ENCODE measurements at regions not wholly inside any gene's neighbourhood (a gene's known extent, or its start where the extent isn't known, plus 50 kb on each side); places are given as distances from the start of the nearest gene placed in this dataset.
"Not testable (repeated sequence)": the region's sequence is repeated elsewhere in the genome, so short reads cannot be mapped to it uniquely, and the experiment has no call there.

DNA sequence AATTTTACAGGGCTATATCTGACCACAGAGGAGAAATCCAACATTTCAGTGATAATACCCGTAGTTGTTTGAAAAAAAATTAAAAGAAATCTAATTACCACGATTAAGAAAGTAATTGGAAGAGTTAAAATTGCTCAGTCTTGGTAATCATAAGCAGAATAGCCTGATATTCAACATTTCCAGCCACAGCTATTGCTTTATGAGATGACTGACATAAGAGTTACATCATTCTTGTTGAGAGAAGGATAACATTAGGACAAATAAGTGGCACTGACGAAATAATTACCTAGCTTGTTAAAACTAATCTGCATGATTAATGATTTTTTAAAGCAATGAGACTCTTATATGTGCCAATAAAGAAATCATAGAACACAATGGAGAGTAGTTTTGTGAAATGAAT lies 825.0 kb upstream of the GBE1 start:
- no peak overlapping the region for H3K4me3 ChIP-seq (replicated peaks; ENCODE audit: insufficient read depth, low read length)
- H3K27ac ChIP-seq (replicated peaks), result no peak overlapping the region
- H3K27me3 ChIP-seq (ENCODE audit: insufficient read depth, poor library complexity, severe bottlenecking), result no peaks in the 10 kb centered on the region
- no peak for TF ChIP-seq GABPA (IDR thresholded peaks at IDR 0.05; ENCODE audit: low read depth)
- TF ChIP-seq POLR2AphosphoS5 (IDR thresholded peaks at IDR 0.05; ENCODE audit: low read depth), result no peak
- TF ChIP-seq, protein P1, sequence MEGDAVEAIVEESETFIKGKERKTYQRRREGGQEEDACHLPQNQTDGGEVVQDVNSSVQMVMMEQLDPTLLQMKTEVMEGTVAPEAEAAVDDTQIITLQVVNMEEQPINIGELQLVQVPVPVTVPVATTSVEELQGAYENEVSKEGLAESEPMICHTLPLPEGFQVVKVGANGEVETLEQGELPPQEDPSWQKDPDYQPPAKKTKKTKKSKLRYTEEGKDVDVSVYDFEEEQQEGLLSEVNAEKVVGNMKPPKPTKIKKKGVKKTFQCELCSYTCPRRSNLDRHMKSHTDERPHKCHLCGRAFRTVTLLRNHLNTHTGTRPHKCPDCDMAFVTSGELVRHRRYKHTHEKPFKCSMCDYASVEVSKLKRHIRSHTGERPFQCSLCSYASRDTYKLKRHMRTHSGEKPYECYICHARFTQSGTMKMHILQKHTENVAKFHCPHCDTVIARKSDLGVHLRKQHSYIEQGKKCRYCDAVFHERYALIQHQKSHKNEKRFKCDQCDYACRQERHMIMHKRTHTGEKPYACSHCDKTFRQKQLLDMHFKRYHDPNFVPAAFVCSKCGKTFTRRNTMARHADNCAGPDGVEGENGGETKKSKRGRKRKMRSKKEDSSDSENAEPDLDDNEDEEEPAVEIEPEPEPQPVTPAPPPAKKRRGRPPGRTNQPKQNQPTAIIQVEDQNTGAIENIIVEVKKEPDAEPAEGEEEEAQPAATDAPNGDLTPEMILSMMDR (IDR thresholded peaks at IDR 0.05; ENCODE audit: insufficient read depth, low read length), result no peak
- TF ChIP-seq, protein P2, sequence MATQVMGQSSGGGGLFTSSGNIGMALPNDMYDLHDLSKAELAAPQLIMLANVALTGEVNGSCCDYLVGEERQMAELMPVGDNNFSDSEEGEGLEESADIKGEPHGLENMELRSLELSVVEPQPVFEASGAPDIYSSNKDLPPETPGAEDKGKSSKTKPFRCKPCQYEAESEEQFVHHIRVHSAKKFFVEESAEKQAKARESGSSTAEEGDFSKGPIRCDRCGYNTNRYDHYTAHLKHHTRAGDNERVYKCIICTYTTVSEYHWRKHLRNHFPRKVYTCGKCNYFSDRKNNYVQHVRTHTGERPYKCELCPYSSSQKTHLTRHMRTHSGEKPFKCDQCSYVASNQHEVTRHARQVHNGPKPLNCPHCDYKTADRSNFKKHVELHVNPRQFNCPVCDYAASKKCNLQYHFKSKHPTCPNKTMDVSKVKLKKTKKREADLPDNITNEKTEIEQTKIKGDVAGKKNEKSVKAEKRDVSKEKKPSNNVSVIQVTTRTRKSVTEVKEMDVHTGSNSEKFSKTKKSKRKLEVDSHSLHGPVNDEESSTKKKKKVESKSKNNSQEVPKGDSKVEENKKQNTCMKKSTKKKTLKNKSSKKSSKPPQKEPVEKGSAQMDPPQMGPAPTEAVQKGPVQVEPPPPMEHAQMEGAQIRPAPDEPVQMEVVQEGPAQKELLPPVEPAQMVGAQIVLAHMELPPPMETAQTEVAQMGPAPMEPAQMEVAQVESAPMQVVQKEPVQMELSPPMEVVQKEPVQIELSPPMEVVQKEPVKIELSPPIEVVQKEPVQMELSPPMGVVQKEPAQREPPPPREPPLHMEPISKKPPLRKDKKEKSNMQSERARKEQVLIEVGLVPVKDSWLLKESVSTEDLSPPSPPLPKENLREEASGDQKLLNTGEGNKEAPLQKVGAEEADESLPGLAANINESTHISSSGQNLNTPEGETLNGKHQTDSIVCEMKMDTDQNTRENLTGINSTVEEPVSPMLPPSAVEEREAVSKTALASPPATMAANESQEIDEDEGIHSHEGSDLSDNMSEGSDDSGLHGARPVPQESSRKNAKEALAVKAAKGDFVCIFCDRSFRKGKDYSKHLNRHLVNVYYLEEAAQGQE (IDR thresholded peaks at IDR 0.05; ENCODE audit: insufficient replicate concordance, low read depth), result no peak
- TF ChIP-seq SPI1 (IDR thresholded peaks at IDR 0.05; ENCODE audit: borderline replicate concordance, low read depth), result no peak
- DNase-seq (ENCODE audit: low read depth in 1 of 2, low spot score in 1 of 2), result no peak

DNA sequence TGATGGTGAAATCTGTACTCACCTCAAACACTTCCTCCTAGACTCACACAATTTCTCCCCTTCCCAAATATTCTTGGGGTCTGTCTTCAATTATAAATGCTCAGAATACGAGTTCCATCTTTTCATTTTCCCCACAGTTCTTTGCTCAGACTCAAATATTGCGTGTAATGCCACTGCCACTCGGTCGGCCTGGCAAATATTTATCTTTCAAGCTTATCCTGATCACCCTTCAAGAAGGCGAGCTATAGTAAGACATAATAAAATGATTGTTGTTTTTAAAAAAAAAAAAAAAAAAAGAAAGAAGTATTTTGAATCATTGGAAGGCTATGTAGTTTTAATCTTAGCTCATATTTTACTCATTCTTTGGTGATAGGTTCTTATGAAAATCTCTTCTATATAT lies 824.6 kb upstream of the GBE1 start:
- DNase-seq (ENCODE audit: low read depth in 1 of 2, low spot score in 1 of 2); H3K4me3 ChIP-seq (replicated peaks; ENCODE audit: insufficient read depth, low read length); H3K27me3 ChIP-seq (ENCODE audit: insufficient read depth, poor library complexity, severe bottlenecking); H3K27ac ChIP-seq (replicated peaks): not testable (repeated sequence)

DNA sequence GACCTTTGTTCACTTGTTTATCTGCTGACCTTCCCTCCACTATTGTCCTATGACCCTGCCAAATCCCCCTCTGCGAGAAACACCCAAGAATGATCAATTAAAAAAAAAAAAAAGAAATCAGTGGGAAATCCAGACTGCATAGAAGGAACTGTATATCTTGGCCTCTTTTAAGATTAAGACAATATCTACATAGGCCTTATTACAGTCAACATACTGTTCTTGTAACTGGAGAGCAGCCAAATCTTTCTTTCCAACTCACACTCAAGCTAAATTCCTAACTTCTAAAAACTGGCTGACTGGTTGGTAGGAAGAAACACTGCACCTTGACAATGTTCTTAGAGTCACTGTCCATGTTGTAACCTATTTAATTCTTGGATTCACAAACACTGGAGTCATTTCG lies 824.1 kb upstream of the GBE1 start:
- H3K27me3 ChIP-seq (ENCODE audit: insufficient read depth, poor library complexity, severe bottlenecking); DNase-seq (ENCODE audit: low read depth in 1 of 2, low spot score in 1 of 2); H3K27ac ChIP-seq (replicated peaks); H3K4me3 ChIP-seq (replicated peaks; ENCODE audit: insufficient read depth, low read length): not testable (repeated sequence)

DNA sequence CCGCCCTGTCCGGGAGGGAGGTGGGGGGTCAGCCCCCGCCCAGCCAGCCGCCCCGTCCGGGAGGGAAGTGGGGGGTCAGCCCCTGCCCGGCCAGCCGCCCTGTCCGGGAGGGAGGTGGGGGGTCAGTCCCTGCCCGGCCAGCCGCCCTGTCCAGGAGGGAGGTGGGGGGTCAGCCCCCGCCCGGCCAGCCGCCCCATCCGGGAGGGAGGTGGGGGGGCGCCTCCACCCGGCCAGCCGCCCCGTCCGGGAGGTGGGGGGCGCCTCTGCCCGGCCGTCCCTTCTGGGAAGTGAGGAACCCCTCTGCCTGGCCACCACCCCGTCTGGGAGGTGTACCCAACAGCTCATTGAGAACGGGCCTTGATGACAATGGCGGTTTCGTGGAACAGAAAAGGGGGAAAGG lies 823.4 kb upstream of the GBE1 start:
- H3K4me3 ChIP-seq (replicated peaks; ENCODE audit: insufficient read depth, low read length); DNase-seq (ENCODE audit: low read depth in 1 of 2, low spot score in 1 of 2); H3K27me3 ChIP-seq (ENCODE audit: insufficient read depth, poor library complexity, severe bottlenecking); H3K27ac ChIP-seq (replicated peaks): not testable (repeated sequence)

DNA sequence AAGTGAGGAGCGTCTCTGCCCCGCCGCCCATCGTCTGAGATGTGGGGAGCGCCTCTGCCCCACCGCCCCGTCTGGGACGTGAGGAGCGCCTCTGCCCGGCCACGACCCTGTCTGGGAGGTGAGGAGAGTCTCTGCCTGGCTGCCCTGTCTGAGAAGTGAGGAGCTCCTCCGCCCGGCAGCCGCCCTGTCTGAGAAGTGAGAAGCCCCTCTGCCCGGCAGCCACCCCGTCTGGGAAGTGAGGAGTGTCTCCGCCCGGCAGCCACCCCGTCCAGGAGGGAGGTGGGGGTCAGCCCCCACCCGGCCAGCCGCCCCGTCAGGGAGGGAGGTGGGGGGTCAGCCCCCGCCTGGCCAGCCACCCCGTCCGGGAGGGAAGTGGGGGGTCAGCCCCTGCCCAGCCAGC lies 823.0 kb upstream of the GBE1 start:
- not testable (repeated sequence) for H3K4me3 ChIP-seq (replicated peaks; ENCODE audit: insufficient read depth, low read length); H3K27ac ChIP-seq (replicated peaks); H3K27me3 ChIP-seq (ENCODE audit: insufficient read depth, poor library complexity, severe bottlenecking); DNase-seq (ENCODE audit: low read depth in 1 of 2, low spot score in 1 of 2)

DNA sequence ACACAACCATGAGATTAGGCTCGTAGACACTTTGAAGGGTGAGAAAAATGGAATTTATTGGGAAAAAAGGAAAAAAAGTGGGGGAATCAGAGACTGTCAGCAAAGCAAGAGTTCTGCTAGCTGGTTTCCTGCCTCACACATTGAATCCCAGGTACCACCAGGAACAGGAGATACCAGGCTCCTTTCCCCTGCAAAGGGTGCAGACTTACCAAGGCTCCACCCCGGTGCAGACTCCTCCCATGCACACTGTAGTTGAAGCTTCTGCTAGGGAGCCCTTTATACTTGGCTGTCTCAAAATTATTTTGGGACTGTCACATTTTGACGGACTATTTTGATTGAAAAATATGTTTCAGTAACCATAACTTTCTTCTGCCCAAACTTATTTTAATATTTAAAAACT lies 819.9 kb upstream of the GBE1 start:
- H3K27ac ChIP-seq (replicated peaks), result no peak overlapping the region
- H3K27me3 ChIP-seq (ENCODE audit: insufficient read depth, poor library complexity, severe bottlenecking), result no peaks in the 10 kb centered on the region
- no peak for TF ChIP-seq POLR2AphosphoS5 (IDR thresholded peaks at IDR 0.05; ENCODE audit: low read depth)
- TF ChIP-seq GABPA (IDR thresholded peaks at IDR 0.05; ENCODE audit: low read depth), result no peak
- TF ChIP-seq, protein P1 (IDR thresholded peaks at IDR 0.05; ENCODE audit: insufficient read depth, low read length), result no peak
- TF ChIP-seq SPI1 (IDR thresholded peaks at IDR 0.05; ENCODE audit: borderline replicate concordance, low read depth), result no peak
- TF ChIP-seq, protein P2 (IDR thresholded peaks at IDR 0.05; ENCODE audit: insufficient replicate concordance, low read depth), result no peak
- no peak for DNase-seq (ENCODE audit: low read depth in 1 of 2, low spot score in 1 of 2)
- H3K4me3 ChIP-seq (replicated peaks; ENCODE audit: insufficient read depth, low read length), result no peak overlapping the region

Data from HL-60 (cell line).